Activated B cell treated with CpG ODN at 0.5 μM for 24 hours (primary cell): ENCODE measurements at regions not wholly inside any gene's neighbourhood (a gene's known extent, or its start where the extent isn't known, plus 50 kb on each side); places are given as distances from the start of the nearest gene placed in this dataset.

Experiments
- ATAC-seq: fragments of 200-7000 bp; cut with Tn5 transposase; one replicate; pipeline ENCODE4 v1.10.0; 2021; ENCODE audit warnings: low read depth, mild to moderate bottlenecking, moderate library complexity
- CTCF ChIA-PET: fragments of 350-600 bp; sonication (Branson Sonifier 250); formaldehyde crosslinking; loops from one replicate; lab custom pipeline; 2021; ENCODE audit warnings: antibody characterized with exemption; lab: Charles Lee
- POLR2A ChIA-PET: fragments of 350-600 bp; sonication (Branson Sonifier 250); formaldehyde crosslinking; loops from one replicate; lab custom pipeline; 2021; ENCODE audit warnings: antibody characterized with exemption; lab: Charles Lee
- DNase-seq: peaks from one replicate; pipeline ENCODE4 v3.0.0; 2022
- H3K27ac Mint-ChIP-seq: one replicate; pipeline ENCODE4 v1.8.0; 2020; ENCODE audit warnings: mixed read lengths
- H3K27me3 Mint-ChIP-seq: one replicate; pipeline ENCODE4 v1.8.0; 2021; ENCODE audit warnings: mixed read lengths
- H3K36me3 Mint-ChIP-seq: one replicate; pipeline ENCODE4 v1.8.0; 2021; ENCODE audit warnings: low read depth, mixed read lengths
- H3K4me1 Mint-ChIP-seq: one replicate; pipeline ENCODE4 v1.8.0; 2021; ENCODE audit warnings: mixed read lengths
- H3K4me3 Mint-ChIP-seq: one replicate; pipeline ENCODE4 v1.8.0; 2020; ENCODE audit warnings: mild to moderate bottlenecking, mixed read lengths
- H3K9me3 Mint-ChIP-seq: one replicate; pipeline ENCODE4 v1.8.0; 2020; ENCODE audit warnings: mixed read lengths
- CTCF ChIP-seq: fragments of 200-600 bp; IDR thresholded peaks from one replicate; pipeline ENCODE4 v1.8.0; 2022; ENCODE audit warnings: antibody characterized with exemption, mild to moderate bottlenecking
- intact Hi-C: fragments of 100-400 bp; cut with micrococcal nuclease; formaldehyde crosslinking; loops from one replicate; pipeline ENCODE4 v1.15.1; 2024

DNA sequence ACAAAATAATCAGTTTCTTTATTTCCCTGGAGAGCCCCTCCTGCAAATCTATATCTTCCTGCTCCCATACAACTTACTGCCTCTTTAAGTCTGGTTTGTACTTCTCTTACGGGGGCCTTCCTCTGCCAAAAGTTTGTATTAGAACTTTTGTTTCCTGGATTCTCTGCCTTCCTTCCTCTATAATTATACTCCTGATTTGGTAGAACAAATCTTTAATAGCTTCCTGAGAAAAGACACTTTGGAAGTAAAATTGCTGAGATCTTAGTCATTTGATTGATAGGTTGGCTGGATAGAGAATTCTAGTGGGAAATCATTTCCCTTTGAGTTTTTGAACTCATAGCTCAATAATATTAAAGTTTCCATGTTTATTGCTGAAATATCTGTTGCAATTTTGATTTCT, 499.2 kb downstream of the RAB38 start:
- Mint-ChIP-seq H3K4me1 (no peaks in the 10 kb centered on the region), H3K9me3 (no peaks in the 10 kb centered on the region), H3K36me3 (no peaks in the 10 kb centered on the region), H3K27me3 (no peaks in the 10 kb centered on the region), H3K4me3 (no peak overlapping the region), H3K27ac (no peak overlapping the region)
- intact Hi-C loops = no loop called here
- DNase-seq (no peak), ATAC-seq (no peak)
- ChIA-PET CTCF (no interaction called here), POLR2A (no interaction called here)
- no peak for TF ChIP-seq CTCF

GRCh38 chr11:87666730-87667129, 508.5 kb downstream of the RAB38 start:
- intact Hi-C loops = no loop called here
- no peak for TF ChIP-seq CTCF
- Mint-ChIP-seq H3K4me3 (no peak overlapping the region), H3K9me3 (no peaks in the 10 kb centered on the region), H3K27me3 (no peaks in the 10 kb centered on the region), H3K4me1 (no peaks in the 10 kb centered on the region), H3K36me3 (no peaks in the 10 kb centered on the region), H3K27ac (no peak overlapping the region)
- no peak for ATAC-seq
- ChIA-PET CTCF (no interaction called here), POLR2A (no interaction called here)
- no peak for DNase-seq

- no peaks in the 10 kb centered on the region for H3K9me3 Mint-ChIP-seq
- H3K36me3 Mint-ChIP-seq = no peaks in the 10 kb centered on the region
- ChIA-PET POLR2A (no interaction called here), CTCF (no interaction called here)
- no peak for ATAC-seq
- H3K27me3 Mint-ChIP-seq = no peaks in the 10 kb centered on the region
- intact Hi-C loops = no loop called here
- no peak overlapping the region for H3K4me3 Mint-ChIP-seq
- no peak overlapping the region for H3K27ac Mint-ChIP-seq
- no peak for TF ChIP-seq CTCF
- H3K4me1 Mint-ChIP-seq = no peaks in the 10 kb centered on the region
- DNase-seq = no peak
These were observed 513.0 kb downstream of the RAB38 start for GRCh38 chr11:87662287-87662686.

- ATAC-seq = no peak
- no peaks in the 10 kb centered on the region for H3K4me1 Mint-ChIP-seq
- no peaks in the 10 kb centered on the region for H3K9me3 Mint-ChIP-seq
- TF ChIP-seq CTCF = no peak
- POLR2A ChIA-PET = no interaction called here
- no peak overlapping the region for H3K4me3 Mint-ChIP-seq
- H3K27me3 Mint-ChIP-seq = no peaks in the 10 kb centered on the region
- CTCF ChIA-PET = no interaction called here
- DNase-seq = no peak
- no peak overlapping the region for H3K27ac Mint-ChIP-seq
- no peaks in the 10 kb centered on the region for H3K36me3 Mint-ChIP-seq
- intact Hi-C loops = no loop called here
These were observed 514.1 kb downstream of the RAB38 start for GRCh38 chr11:87660926-87661660.

GRCh38 chr11:87659807-87660206, 515.4 kb downstream of the RAB38 start:
- no peaks in the 10 kb centered on the region for H3K36me3 Mint-ChIP-seq
- TF ChIP-seq CTCF = no peak
- H3K4me1 Mint-ChIP-seq = no peaks in the 10 kb centered on the region
- POLR2A ChIA-PET = no interaction called here
- H3K4me3 Mint-ChIP-seq = no peak overlapping the region
- H3K9me3 Mint-ChIP-seq = no peaks in the 10 kb centered on the region
- DNase-seq (no peak), ATAC-seq (no peak)
- intact Hi-C loops = no loop called here
- H3K27me3 Mint-ChIP-seq = no peaks in the 10 kb centered on the region
- H3K27ac Mint-ChIP-seq = no peak overlapping the region
- CTCF ChIA-PET = no interaction called here
